GM19193 (cell line): ENCODE measurements at regions not wholly inside any gene's neighbourhood (a gene's known extent, or its start where the extent isn't known, plus 50 kb on each side); places are given as distances from the start of the nearest gene placed in this dataset.

Experiments
- POLR2A ChIP-seq: IDR thresholded peaks from 4 replicates; pipeline ENCODE4 v1.6.1; 2011; ENCODE audit not compliant: insufficient read depth, insufficient read length; ENCODE audit errors: extremely low read depth

DNA sequence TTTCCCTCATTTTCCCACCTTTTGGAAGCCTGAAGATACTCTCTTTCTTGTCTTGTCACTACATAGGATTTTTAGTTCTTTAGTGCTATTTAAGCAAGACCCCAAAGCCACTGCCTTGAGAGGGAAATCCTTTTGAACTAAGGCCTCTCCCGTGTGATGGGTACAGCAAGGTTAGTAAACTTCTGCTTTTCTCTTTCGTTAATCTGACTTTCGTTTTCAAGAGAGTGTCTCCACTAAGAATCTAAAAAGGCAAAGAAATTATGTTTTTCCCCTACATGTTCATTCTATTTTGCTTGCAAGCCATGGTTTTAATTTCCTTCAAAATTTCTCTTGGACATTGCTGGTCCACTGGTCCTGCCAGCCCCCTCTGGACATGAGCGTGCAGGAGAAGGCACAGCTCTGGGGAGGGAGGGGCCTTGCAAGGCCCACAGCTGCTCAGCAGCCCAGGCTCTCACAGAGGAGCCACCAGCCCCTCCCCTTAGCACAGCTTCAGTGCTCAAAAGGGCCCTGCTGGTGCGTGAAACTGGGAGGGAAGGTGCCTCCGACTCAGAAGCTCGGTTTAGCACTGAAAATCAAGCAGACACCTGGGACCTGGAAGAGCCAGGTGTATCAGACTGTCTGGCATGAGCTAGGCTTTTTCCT, 210.9 kb upstream of the GALNT2 start:
- TF ChIP-seq POLR2A, result peak; percentile 35

DNA sequence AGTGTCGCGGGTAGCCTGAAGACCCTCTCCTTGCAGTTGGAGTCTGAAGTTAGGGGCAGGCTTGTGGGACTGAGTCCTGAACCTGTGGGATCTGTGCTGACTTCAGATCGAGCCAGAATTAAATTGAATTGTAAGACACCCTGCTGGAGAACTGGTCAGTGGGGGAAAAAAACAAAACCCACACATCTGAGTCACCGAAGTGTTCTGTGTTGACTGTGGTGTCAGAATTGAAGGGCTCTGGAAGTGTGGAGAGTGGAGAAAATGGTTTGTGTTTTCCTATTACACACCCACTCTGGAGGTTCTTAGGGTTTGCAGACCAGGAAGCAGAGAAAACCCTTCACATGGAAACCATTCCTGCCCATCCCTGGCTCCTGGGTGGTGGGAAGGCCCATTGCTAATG, 209.5 kb upstream of the GALNT2 start:
- no peak for TF ChIP-seq POLR2A

DNA sequence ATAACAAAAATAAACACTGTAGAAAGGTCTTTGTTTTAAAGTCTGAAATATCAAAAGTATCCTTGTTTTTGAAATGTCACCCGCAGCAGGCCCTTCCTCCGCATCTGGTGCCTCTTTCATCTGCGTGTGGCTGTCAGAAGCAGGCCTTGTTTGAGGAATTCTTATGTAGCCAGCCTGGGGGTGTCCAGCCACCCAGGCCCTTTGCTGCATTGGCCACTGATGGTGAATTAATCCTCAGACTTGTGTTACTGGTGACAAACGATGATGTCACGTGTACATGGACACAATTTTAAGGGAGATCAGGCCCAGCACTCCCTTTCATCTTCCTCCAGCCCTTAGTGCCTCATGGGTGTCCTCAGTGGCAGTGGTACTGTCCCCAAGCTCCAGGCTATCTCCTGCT, 208.0 kb upstream of the GALNT2 start:
- no peak for TF ChIP-seq POLR2A

DNA sequence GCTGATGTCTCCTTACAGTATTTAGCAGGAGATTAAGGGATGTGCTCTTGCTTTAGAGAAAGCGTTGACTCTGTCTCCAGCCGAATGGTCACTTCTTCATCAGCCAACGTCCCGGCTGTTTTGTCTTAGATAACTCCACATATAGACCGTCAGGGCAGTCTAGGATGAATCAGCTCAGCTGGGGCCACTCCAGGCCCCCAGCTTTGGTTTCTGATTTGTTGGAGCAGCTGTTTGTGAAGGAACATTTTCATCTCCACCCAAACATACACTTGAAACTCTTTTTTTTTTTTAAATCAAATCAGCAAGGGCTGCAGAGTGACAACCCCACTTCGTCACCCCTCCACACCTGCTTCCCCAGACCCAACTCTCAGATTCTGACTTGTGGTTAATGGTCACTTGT, 206.1 kb upstream of the GALNT2 start:
- no peak for TF ChIP-seq POLR2A

DNA sequence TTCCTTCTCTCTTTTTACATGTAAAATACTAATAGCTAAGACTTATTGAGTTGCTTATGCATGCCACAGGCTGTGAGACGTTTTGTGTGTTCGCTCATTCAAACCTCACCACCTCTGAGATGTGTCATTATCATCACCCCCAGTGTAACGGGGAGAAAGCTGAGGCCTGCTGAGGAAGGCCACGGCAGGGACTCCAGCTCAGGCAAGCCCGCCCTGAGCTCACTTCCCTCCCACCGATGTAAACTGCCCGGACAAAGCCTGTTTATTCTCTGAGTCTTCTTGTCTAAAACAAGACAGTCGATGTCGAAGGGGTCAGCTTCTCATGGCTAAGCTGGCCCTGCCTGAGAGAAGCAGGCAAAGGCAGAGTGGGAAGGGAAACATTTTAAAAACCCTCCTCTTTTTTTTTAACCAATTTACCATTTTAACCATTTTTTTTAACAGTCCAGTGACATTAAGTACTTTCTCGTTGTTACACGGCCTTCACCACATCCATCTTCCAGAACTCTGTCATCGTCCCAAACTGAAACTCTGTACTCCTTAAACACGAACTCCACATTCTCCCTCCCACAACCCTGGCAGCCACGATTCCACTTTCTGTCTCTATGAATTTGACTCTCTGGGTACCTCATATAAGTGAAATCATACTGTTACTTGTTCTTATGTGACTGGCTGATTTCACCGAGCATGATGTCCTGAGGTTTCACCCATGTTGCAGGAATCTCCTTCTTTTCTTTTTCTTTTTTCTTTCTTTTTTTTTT, 204.8 kb upstream of the GALNT2 start:
- TF ChIP-seq POLR2A, result no peak

DNA sequence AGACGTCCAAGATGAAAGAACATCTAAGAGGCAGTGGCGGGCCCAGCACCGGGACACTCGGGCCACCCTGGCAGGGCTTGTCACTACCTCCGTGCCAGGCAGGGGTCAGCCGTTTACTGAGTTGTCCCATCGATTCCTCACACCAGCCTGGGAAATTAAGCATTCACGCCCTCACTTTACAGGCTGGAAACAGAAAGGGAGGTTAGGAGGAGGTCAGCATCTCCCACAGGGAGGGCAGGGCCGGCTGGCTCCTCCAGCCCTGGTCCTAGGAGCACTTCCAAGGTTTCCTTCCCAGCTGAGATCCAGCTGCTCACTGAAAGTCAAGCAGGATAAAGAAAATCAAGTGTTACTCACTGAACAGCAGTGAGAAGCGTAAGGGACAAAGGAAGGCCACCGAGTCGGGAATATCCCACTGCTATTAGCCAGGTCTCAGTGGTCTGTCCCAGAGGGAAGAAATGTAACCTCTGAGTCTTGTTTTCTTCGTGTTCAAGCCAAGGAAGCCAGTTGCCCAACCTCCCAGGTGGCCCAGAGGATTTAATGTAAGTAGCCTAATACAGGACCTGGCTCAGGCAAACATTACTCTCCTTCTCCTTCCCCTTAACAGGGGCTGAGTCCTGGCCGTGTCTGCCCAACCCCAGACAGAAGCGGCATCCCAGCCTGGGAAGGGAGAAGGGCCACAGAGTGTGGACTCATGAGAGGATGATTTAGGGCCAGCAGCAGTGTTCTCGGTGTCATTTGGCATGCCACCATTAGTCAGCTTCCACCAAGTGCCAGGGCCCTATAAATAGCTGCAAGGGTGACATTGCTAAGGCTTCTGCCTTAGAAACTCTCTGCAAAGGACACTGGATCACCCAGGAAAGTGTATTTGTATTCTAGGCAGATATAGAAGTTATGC, 203.1 kb upstream of the GALNT2 start:
- TF ChIP-seq POLR2A, result no peak

DNA sequence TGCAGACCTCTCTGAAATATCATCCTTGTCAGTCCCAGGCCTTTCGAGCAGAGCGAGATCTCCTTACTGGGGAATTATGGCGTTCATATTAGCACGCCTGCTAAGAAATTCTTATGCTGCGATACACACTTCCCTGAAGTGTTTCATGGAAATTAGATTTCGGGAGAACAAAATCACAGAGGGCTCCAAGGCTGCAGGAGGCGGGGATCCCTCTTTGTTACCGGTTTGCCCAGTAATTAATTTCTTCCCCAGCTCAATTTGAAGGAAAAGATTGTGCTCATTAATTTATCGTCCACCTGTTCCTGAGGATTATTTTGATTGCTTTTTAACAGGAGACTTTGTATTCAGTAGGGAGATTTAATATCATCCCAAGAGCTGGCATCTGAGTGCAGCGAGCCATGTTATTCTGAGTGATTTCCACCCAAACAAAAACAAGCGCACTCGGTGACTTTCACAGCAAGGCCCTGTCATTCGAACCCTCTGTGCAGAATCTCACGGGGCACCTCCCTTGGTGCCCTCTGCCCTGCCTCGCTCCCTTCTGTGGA, 202.3 kb upstream of the GALNT2 start:
- TF ChIP-seq POLR2A, result no peak

DNA sequence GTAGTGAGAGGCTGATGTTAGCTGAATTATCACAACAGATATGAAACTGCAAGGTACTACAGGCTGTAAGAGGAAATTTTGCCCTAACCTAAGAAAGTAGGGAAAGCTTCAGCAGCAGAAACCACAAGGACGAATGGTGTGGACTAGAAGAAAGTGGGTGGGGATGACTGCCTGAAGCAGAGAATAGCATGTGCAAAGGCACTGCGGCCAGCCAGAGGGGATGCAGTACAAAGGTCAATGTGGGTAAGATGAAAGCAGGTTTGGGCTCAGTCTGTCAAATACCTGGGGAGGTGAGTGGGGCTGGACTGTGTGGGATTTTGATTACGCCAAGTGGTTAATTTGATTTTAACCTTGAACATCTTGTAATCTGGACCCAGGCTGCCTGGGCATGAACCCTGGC, 199.3 kb upstream of the GALNT2 start:
- no peak for TF ChIP-seq POLR2A

DNA sequence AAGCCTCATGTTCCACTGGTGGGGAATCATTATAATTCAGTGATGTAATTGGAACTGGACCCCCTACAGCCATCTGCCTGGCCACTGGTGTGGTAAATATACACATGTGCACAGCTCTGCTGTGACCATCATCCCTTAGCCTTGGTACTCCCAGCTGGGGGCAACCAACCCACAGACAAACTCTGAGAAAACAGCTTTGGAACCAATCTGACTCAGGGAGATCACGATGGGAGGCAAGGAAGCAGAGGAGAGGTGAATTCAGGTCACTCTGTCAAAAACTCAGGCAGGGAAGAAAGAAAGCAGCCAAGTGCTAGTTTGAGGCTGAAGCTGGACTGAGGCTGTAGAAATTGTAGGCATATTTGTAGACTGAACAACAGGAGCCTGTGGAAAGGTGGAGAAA, 197.8 kb upstream of the GALNT2 start:
- TF ChIP-seq POLR2A, result no peak

DNA sequence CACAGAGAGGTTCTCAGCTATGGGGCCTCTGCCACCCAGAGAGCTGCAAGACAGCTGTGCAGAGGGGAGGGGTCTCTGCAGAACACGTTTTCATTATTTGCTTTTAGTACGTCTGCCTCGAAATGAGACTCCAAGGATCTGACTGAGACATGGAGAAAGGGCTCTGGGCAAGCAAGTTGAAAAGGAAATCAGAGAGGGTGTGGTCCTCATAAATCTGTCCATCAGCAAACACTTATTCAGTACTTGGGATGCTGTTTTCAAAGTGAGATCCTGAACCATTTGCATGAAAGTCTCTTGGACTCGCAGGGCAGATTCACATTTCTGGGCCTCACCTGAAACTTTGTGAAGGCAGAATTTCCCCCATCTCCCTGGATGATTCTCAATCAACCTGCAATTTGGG, 197.4 kb upstream of the GALNT2 start:
- no peak for TF ChIP-seq POLR2A

DNA sequence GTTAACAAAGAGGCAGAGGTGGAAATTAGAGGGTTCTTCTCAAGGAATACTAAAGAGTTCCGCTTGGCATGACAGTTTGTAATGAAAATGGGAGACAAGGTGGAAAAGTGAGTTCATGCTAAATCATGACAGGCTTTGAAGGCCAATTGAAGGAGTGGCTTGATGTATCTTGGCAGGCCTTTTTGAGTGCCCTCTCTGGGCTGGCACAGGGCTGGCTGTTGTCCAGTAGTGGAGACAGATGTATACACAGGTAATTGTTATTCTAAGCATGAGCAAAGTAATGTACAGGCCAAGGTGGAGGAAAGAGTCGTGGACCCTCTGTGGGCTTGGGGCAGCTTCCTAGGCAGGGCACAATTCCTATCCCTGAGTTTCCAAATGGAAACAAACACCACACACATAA, 196.7 kb upstream of the GALNT2 start:
- no peak for TF ChIP-seq POLR2A

DNA sequence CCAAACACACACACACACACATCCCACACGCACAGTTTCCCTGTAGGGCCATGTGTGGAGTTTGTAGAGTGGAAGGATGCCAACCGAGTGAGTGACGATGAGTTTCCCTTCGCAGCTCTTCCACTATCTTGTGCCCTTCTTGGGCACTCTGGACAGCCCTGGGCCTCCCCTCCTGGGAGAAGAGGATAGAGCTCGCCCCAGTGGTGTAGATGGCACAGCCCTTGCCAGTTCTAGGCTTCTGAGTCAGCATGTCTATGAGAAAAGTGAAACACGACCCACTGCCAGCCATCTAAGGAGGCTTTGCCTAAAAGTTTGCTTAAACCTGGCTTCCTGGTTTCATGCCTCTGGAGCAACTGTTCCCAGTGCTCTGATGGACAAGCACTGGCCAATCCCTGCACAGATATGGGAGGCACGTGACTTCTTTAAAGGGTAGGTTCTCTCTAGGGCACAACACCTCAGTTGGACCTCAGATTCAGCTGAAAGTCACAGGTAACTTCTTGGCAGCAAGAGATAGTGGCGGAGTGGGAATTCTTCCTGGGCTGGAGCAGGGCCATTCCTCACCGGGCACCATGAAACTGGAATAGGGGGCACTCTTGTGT, 195.9 kb upstream of the GALNT2 start:
- TF ChIP-seq POLR2A, result no peak

DNA sequence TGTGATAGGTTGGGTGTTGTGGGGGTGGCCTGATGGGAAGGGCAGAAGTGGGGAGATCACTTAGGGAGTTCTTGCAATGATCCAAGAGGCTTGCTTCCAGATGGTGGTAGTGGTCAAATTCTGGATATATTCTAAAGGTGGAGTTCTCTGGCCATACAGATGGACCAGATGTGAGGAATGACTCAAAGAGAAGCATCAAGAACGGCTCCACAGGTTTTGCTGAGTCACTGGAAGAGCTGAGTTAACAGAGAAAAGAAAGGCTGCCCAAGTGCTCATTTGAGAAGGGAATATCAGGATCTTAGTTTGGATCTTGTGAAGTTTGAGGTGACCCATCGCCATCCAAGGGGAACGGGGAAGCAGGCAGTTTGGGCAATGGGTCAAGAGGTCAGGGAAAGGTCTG, 192.9 kb upstream of the GALNT2 start:
- TF ChIP-seq POLR2A, result no peak

DNA sequence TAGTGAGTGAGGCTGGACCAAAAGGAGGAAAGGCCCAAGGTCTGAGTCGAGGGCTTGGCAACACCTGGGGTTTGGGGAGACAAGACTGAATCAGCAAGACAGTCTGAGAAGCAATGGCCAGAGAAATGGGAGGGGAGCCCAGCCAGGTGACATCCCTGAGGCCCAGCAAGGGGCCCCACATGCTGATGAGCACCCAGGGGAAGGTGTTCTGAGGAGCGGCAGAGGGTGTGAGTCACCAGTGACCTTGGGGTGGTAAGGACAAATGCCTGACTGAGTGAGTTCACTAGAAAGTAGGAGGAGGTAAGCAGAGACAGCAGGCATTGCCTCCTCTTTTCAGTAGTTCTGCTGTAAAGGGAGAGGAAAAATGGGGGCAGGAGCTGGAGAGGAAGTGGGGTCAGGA, 192.4 kb upstream of the GALNT2 start:
- TF ChIP-seq POLR2A, result no peak

DNA sequence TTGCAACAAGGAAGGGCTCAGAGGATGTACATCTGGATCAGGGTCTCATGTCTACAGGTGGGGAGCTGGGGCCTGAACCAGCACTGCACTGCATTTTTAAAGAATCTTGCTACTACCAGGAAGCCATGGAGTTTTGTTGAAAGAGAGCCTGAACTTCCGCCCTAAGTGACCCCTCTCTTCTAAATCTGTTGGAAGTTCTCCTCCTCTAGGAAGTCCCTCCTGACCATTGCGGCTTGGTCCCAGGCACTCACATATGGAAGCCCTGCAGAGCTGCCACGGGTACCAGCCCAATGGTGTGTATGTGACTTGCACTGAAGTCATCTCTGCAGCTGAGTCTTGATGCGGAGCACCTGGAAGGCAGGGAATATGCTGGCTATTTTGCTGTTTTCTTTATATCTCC, 192.0 kb upstream of the GALNT2 start:
- no peak for TF ChIP-seq POLR2A
